SH-SY5Y (cell line): ENCODE measurements at regions not wholly inside any gene's neighbourhood (a gene's known extent, or its start where the extent isn't known, plus 50 kb on each side); places are given as distances from the start of the nearest gene placed in this dataset.

ENCODE experiments used
- GATA2 ChIP-seq: IDR thresholded peaks from 2 replicates; pipeline ENCODE4 v1.6.1; 2011; ENCODE audit warnings: mild to moderate bottlenecking, low read depth, low read length
- GATA3 ChIP-seq: IDR thresholded peaks from 2 replicates; pipeline ENCODE4 v1.6.1; 2011; ENCODE audit warnings: low read depth, mild to moderate bottlenecking, low read length, moderate library complexity

- TF ChIP-seq GATA3, result no peak
- no peak for TF ChIP-seq GATA2
Observed at GRCh38 chr11:70678931-70679900, 280.9 kb downstream of the CTTN start.
